ENCODE measurements at regions not wholly inside any gene's neighbourhood (a gene's known extent, or its start where the extent isn't known, plus 50 kb on each side); places are given as distances from the start of the nearest gene placed in this dataset.

- Mint-ChIP-seq H3K27me3 (ENCODE audit: unreplicated experiment) (peaks cover 2% of the 10 kb centered on the region), H3K9me3 (ENCODE audit: unreplicated experiment) (no peaks in the 10 kb centered on the region), H3K27ac (ENCODE audit: unreplicated experiment) (no peak overlapping the region), H3K4me3 (ENCODE audit: unreplicated experiment) (no peak overlapping the region), H3K4me1 (ENCODE audit: unreplicated experiment) (no peaks in the 10 kb centered on the region), H3K36me3 (ENCODE audit: low read depth, unreplicated experiment) (no peaks in the 10 kb centered on the region)
- no peak for TF ChIP-seq CTCF (IDR thresholded peaks at IDR 0.05; ENCODE audit: unreplicated experiment)
- no peak for DNase-seq (ENCODE audit: low spot score)
Observed at GRCh38 chrX:138408101-138408500, 303.4 kb downstream of the FGF13 start.

GRCh38 chrX:138411048-138411447 lies 300.5 kb downstream of the FGF13 start:
- H3K4me3 Mint-ChIP-seq (ENCODE audit: unreplicated experiment), result no peak overlapping the region
- no peak overlapping the region for H3K27ac Mint-ChIP-seq (ENCODE audit: unreplicated experiment)
- DNase-seq (ENCODE audit: low spot score), result no peak
- H3K4me1 Mint-ChIP-seq (ENCODE audit: unreplicated experiment), result no peaks in the 10 kb centered on the region
- no peak for TF ChIP-seq CTCF (IDR thresholded peaks at IDR 0.05; ENCODE audit: unreplicated experiment)
- no peaks in the 10 kb centered on the region for H3K36me3 Mint-ChIP-seq (ENCODE audit: low read depth, unreplicated experiment)
- peaks cover 3% of the 10 kb centered on the region for H3K27me3 Mint-ChIP-seq (ENCODE audit: unreplicated experiment)
- no peaks in the 10 kb centered on the region for H3K9me3 Mint-ChIP-seq (ENCODE audit: unreplicated experiment)
